ENCODE measurements at regions not wholly inside any gene's neighbourhood (a gene's known extent, or its start where the extent isn't known, plus 50 kb on each side); places are given as distances from the start of the nearest gene placed in this dataset.

DNA sequence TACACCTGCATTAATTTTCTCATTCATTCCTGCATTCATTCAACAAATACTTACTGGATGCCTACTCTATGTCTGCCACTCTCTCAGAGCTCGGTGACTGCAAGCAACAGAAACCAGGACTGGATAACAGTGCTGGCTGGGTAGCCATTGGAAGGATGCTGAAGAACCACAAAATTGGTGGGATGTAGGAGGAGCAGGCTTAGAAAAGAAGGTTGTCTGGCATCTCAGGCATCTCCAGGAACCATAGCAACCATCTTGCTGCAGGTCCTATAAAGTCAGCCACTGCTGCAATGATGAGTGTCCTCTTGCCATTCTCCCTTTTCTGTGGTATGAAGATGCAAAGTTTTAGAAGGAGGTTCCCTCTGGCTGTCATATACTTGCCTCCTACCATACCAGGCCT, 168.6 kb downstream of the FGF18 start:
- Histone ChIP-seq H3K27ac (no peak overlapping the region), H3K36me3 (no peaks in the 10 kb centered on the region), H3K9me3 (no peaks in the 10 kb centered on the region), H3K4me1 (no peaks in the 10 kb centered on the region), H3K27me3 (no peaks in the 10 kb centered on the region), H3K4me3 (no peak overlapping the region)
- DNase-seq (ENCODE audit: low spot score in 2 of 2) = no peak
- intact Hi-C loops (cut with DNase I) = no loop called here
- TF ChIP-seq, protein P1, sequence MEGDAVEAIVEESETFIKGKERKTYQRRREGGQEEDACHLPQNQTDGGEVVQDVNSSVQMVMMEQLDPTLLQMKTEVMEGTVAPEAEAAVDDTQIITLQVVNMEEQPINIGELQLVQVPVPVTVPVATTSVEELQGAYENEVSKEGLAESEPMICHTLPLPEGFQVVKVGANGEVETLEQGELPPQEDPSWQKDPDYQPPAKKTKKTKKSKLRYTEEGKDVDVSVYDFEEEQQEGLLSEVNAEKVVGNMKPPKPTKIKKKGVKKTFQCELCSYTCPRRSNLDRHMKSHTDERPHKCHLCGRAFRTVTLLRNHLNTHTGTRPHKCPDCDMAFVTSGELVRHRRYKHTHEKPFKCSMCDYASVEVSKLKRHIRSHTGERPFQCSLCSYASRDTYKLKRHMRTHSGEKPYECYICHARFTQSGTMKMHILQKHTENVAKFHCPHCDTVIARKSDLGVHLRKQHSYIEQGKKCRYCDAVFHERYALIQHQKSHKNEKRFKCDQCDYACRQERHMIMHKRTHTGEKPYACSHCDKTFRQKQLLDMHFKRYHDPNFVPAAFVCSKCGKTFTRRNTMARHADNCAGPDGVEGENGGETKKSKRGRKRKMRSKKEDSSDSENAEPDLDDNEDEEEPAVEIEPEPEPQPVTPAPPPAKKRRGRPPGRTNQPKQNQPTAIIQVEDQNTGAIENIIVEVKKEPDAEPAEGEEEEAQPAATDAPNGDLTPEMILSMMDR (IDR thresholded peaks at IDR 0.05) = no peak

DNA sequence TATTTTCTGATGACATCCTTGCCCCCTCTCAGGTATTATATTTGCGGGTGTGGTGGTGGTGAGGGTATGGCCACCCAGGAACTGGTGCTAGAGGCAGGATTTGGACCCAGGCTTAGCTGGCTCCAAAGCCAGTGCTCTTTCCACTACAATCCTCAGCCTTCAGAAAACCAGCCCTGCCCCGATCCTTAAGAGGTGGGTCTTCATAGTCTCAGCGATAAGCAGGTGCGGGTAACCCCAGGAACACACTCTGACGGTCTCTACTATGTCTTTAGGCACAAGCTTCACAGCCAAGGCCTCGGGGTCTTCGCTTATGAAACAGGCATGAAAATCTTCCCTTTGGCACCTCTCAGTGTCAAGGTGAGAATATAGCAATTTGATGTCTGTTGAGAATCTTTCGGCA, 169.3 kb downstream of the FGF18 start:
- no peaks in the 10 kb centered on the region for H3K27me3 ChIP-seq
- TF ChIP-seq, protein P1 (IDR thresholded peaks at IDR 0.05) = no peak
- H3K27ac ChIP-seq = no peak overlapping the region
- H3K4me1 ChIP-seq = no peaks in the 10 kb centered on the region
- DNase-seq (ENCODE audit: low spot score in 2 of 2) = no peak
- no peak overlapping the region for H3K4me3 ChIP-seq
- intact Hi-C loops (cut with DNase I) = no loop called here
- H3K36me3 ChIP-seq = no peaks in the 10 kb centered on the region
- H3K9me3 ChIP-seq = no peaks in the 10 kb centered on the region

DNA sequence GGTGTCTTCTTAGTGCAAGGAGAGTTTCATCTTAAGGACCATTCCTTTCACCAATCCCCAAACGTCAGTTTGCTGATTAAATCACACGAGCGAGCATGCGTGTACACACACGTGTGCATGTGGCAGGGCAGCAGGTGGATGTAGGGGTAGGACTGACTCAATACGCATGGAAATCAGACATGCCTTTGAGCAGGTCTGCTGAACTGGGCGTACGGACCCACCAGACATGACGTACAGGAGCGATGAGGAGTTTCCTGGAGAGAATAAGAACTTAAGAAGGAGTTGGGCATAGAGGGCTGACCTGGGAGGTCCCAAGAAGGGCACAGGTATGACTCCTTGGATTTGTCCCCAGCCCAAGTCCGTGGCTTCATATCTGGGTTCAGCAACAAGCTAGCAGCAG, 170.0 kb downstream of the FGF18 start:
- no peaks in the 10 kb centered on the region for H3K4me1 ChIP-seq
- H3K36me3 ChIP-seq = no peaks in the 10 kb centered on the region
- intact Hi-C loops (cut with DNase I) = no loop called here
- no peaks in the 10 kb centered on the region for H3K9me3 ChIP-seq
- DNase-seq (ENCODE audit: low spot score in 2 of 2) = no peak
- TF ChIP-seq, protein P1 (IDR thresholded peaks at IDR 0.05) = no peak
- H3K27ac ChIP-seq = no peak overlapping the region
- no peak overlapping the region for H3K4me3 ChIP-seq
- H3K27me3 ChIP-seq = no peaks in the 10 kb centered on the region

DNA sequence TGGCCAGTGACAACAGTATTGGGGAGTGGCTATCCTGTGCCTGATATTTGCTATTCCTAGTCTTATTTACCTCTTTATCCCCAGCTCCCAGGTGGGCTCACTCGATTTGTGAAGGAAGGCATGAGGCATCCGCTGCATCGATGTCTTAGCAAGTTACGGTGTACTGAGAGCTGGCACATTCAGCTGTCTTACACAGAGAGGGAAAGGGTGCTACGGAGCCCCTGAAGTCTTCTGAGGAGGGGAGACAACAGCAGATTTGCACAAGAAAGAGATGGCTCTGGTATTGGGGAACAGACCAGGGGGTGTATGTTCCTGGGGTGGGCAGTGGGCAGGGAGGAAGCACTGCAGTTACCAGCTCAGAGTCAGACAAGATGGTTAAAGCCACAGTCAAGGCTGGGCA, 172.6 kb downstream of the FGF18 start:
- Histone ChIP-seq H3K27ac (no peak overlapping the region), H3K4me1 (peaks cover 5 to 9% of the 10 kb centered on the region in 2 donors), H3K36me3 (no peaks in the 10 kb centered on the region), H3K4me3 (no peak overlapping the region), H3K27me3 (no peaks in the 10 kb centered on the region), H3K9me3 (no peaks in the 10 kb centered on the region)
- TF ChIP-seq, protein P1 (IDR thresholded peaks at IDR 0.05) = no peak
- DNase-seq (ENCODE audit: low spot score in 2 of 2) = no peak
- intact Hi-C loops (cut with DNase I) = no loop called here

DNA sequence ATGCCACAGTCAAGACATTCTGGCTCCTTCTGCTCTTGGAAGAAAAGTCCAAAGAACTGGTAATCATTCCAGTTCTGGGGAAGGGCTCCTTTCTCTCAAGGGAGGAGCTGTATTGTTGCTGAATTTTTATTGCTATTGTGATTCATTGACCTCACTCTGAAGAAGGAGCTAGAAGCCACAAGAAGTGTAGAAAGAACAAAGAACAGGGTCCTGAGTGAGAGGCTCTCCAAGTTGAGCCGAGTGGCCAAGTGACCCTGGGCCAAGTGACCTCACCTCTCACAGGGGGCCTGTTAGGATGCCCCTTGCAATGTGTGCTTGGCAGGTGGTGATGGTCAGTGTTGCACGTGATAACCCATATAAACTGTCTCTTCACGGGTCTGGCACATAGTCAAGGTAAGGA, 173.3 kb downstream of the FGF18 start:
- DNase-seq (ENCODE audit: low spot score in 2 of 2) = no peak

More for the DNA sequence above, 173.3 kb downstream of the FGF18 start:
- no peaks in the 10 kb centered on the region for H3K27me3 ChIP-seq
- TF ChIP-seq, protein P1 (IDR thresholded peaks at IDR 0.05) = no peak
- H3K4me1 ChIP-seq = peaks cover 5 to 9% of the 10 kb centered on the region in 2 donors
- H3K4me3 ChIP-seq = no peak overlapping the region
- no peak overlapping the region for H3K27ac ChIP-seq
- no peaks in the 10 kb centered on the region for H3K36me3 ChIP-seq
- no peaks in the 10 kb centered on the region for H3K9me3 ChIP-seq
- intact Hi-C loops (cut with DNase I) = no loop called here

Measured in ascending aorta (tissue), 2 donors.